ENCODE measurements at regions not wholly inside any gene's neighbourhood (a gene's known extent, or its start where the extent isn't known, plus 50 kb on each side); places are given as distances from the start of the nearest gene placed in this dataset.
"Not testable (repeated sequence)": the region's sequence is repeated elsewhere in the genome, so short reads cannot be mapped to it uniquely, and the experiment has no call there.

DNA sequence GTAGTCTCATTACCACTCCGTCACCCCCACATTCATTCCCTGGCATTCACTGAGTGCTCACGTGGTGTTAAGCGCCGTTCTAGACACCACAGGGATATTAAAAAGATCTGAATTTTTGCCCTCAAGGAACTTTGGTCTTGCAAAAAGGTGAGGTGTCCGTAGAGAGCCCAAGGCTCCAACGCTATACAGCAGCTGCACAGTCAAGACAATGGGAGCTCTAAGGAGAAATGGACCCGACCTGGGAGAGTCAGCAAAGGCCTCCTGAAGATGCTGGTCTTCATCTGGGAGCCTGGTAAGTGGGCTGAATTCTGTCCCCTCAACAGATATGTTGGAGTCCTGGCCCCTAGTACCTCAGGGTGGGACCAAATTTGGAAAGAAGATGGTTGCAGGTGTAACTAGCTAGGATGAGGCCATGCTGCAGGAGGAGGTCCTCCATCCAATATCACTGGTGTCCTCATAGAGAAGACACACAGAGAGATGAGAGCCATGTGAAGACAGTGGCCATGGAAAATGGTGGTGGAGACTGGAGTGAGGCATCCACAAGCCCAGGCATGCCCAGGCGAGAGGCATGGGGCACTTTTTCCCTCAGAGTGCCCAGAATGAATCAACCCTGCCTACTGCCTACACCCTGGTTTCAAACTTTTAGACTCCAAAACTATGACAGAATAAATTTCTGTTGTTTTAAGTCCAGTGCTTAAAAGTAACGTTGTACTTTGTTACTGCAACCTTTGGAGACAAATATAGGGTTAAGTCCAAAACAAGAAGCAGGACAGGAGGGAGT, 247.3 kb downstream of the TTC32 start:
- intact Hi-C loops (cut with micrococcal nuclease), result no loop called here

- intact Hi-C loops (cut with micrococcal nuclease), result no loop called here
Observed at GRCh38 chr2:19653509-19653908, 248.3 kb downstream of the TTC32 start.

DNA sequence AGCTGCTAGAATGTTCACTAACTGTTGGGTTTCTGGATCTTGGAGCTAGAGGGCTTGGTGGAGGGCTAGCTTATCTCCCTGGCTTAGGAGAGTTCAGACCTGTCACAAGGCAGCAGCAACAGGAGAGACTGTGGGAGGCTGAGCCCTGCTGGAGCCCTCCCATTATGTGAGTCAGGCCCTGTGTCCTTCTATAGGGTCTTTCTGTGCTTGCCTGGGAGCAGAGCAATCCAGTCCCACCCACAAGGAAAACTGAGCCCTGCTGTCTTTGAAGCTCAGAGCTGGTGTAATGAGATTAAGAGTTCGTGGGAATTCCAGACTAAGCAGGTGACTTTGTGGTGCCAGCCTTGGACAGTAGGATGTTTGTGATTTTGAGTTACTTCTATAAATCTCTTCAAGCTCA, 249.0 kb downstream of the TTC32 start:
- intact Hi-C loops (cut with micrococcal nuclease), result no loop called here

- intact Hi-C loops (cut with micrococcal nuclease), result no loop called here
Observed at GRCh38 chr2:19651466-19651865, 250.3 kb downstream of the TTC32 start.

- intact Hi-C loops (cut with micrococcal nuclease), result no loop called here
Observed at GRCh38 chr2:19649785-19650380, 251.9 kb downstream of the TTC32 start.

DNA sequence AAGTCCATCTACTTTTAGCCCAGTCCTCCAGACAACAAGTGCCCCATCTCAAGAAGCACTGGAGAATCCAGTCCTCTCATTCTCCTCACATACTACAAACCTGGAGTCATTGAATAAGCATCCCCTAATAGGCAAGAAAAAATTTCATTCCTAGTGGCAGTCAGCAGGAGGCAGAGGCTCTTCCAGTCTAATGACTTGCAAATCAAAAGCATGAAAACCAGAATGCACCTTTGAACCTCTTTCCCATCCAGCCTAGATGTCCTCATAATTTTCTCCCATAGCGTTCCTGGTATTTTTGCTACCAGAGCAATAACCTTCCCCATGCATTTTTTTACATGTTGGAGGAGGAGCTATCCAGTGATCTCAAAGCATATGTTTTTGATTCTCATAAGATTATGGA, 252.6 kb downstream of the TTC32 start:
- intact Hi-C loops (cut with micrococcal nuclease), result no loop called here

- intact Hi-C loops (cut with micrococcal nuclease), result no loop called here
Observed at GRCh38 chr2:19648583-19648982, 253.2 kb downstream of the TTC32 start.

DNA sequence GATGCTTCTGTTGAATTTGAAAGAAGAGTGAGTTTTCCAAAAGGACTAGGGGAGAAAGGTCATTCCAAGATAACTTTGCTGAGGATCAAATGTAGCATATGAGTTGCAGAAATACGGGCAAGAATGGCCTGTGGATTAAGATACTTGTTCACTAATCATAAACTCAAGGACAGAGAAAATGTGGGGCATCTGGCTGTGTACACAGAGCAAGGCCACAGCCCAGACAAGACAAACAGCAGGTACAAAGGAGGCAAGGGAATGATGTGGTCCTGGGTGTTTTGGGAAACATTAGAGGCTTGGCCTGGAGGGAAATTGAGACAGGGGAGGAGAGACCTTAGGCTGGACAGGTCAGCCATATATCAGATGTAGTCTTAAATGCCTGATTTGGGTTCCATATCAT, 254.8 kb downstream of the TTC32 start:
- intact Hi-C loops (cut with micrococcal nuclease), result no loop called here

DNA sequence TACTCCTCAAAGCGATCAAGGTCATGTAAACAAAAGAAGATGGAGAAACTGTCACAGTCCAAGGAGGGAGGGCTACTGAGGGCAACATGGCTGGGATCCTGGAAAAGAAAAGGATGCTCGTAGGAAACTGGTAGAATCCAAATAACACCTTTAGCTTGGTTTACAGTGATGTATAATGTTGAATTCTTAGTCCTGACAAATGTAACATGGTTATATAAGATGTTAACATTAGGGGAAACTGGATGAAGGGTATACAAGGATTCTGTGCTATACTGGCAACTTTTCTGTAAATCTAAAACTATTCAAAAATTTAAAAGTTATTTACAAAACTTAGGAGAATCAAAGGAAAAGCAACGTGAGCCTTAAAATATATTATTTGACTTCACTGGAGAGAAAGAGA, 257.0 kb downstream of the TTC32 start:
- intact Hi-C loops (cut with micrococcal nuclease), result no loop called here

- intact Hi-C loops (cut with micrococcal nuclease), result no loop called here
Observed at GRCh38 chr2:19643117-19643518, 258.7 kb downstream of the TTC32 start.

GRCh38 chr2:19642501-19642900, 259.3 kb downstream of the TTC32 start:
- intact Hi-C loops (cut with micrococcal nuclease), result no loop called here

- intact Hi-C loops (cut with micrococcal nuclease), result no loop called here
Observed at GRCh38 chr2:19635951-19636510, 265.8 kb downstream of the TTC32 start.

- intact Hi-C loops (cut with micrococcal nuclease), result no loop called here
Observed at GRCh38 chr2:19632403-19632991, 269.3 kb downstream of the TTC32 start.

DNA sequence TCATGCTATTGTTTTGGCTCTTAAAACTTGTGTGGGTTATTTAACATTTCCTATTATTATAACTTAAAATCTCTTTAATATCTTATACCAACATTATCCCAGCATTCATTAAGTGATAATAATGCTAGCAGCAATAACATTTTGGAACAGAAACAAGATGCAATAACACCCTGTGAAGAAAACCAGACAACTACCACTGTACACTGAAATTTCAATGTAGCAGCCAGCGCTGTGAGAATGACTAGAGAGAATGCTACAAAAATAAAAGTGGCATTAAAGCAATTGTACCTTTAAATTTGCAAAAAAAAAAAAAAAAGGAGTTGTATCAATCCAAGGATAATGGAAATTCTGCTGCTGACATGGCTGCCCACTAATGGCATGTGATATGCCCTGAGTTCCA, 269.9 kb downstream of the TTC32 start:
- intact Hi-C loops (cut with micrococcal nuclease), result loop anchor here (2.0 kb wide), 1 partner anchor 63 kb away; no protein-coding TSS in a partner anchor

DNA sequence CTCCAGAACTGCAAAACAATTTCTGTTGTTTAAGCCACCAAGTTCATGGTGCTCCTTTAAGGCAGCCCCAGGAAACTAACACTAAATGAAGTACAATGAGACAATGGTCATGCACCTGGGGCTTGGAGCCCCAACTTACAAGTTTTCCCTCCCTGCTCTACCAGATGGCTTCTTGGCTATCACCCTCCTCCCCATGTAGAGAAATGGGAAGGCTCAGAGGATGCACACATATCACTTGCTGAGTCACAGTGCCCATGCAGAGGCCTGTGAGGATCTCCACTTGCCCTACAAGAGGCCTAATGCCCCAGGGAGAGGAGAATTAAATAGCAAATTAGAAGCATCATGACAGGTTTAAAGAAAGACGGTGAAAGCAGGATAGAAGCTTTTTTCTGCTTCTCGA, 270.9 kb downstream of the TTC32 start:
- intact Hi-C loops (cut with micrococcal nuclease), result loop anchor here (2.0 kb wide), 1 partner anchor 64 kb away; no protein-coding TSS in a partner anchor

DNA sequence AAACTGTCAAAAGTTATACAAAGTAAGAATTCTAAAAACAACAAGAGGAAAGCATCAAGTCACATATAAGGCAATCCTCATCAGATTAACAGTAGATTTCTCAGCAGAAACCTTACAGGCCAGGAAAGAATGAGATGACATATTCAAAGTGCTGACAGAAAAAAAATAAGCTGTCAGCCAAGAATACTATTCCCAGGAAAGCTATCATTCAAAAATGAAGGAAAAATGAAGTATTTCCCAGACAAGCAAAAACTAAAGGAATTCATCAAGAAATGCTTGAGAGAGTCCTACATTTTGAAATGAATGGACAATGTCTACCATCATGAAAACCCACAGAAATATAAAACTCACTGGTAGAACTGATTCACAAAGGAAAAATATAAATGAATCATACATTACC, 268.9 kb upstream of the OSR1 start:
- intact Hi-C loops (cut with micrococcal nuclease), result no loop called here

DNA sequence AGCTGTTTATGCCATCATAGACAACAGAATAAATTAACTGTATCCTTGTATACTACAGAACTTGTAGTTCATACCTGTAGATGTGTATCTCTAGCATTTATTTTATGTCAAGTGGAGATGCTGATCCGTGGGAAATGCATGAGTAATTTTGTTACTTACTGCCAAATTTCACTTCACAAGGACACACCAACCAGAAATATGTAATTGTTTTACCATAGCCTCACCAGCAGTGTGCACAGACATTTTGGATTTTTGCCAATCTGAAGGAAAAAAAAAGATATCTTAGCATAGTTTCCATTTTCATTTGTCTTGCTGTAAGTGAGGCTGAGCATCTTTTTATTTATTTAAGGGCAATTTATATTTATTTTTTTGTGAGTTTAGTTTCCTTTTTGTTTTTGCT, 265.1 kb upstream of the OSR1 start:
- intact Hi-C loops (cut with micrococcal nuclease), result no loop called here

DNA sequence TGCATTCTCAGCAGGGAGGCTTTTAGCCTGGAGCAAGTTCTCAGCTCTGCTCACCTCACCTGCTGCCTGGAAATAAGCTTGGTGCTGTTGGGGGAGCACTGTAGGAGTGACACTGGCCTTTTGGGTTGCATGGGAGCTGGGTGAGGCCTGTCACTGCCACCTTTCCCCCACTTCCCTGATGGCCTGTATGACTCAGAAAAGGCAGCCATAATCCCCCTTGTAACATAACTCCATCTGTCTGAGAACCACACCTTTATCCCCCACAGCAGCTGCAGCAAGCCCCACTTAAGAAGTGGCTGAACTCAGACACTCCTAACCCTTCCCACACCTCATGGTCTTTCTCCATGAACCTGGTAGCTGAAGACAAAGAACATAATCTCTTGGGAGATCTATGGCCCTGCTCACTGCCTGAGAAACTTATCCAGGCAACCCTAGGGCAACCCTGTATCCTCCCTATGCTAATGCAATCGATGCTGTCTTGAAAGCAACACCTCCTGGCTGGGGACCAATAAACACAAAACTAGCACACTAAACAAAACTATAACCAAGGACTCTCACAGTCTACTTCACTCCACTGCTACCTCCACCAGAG, 258.9 kb upstream of the OSR1 start:
- intact Hi-C loops (cut with micrococcal nuclease), result no loop called here

- intact Hi-C loops (cut with micrococcal nuclease), result not testable (repeated sequence)
Observed at GRCh38 chr2:19615402-19615801, 257.0 kb upstream of the OSR1 start.

DNA sequence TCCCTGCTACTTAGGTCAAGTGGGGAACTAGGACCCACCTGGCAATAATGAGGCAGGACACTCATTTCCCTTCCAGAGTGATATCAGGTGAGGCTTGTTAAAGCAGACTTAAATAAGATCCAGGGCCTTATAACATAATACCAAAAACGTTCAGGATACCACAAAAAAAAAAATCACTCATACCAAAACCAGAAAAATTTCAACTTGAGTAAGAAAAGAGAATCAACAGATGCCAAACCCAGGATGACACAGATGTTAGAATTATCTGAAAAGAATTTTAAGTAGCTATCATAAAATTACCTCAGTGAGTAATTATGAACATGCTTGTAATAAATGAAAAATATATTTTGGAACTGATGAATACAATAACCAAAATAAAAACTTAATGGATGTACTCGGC, 255.6 kb upstream of the OSR1 start:
- intact Hi-C loops (cut with micrococcal nuclease), result no loop called here

GRCh38 chr2:19611491-19612332, 253.3 kb upstream of the OSR1 start:
- intact Hi-C loops (cut with micrococcal nuclease), result no loop called here
